OCI-LY1 (cell line): ENCODE measurements at regions not wholly inside any gene's neighbourhood (a gene's known extent, or its start where the extent isn't known, plus 50 kb on each side); places are given as distances from the start of the nearest gene placed in this dataset.

Experiments used
- H2AFZ ChIP-seq: fragments of 200-600 bp; sonication (generic), shearing (Covaris generic); 2 replicates; pipeline ENCODE4 v1.6.0; 2014; ENCODE audit warnings: antibody characterized with exemption, mild to moderate bottlenecking, low read length
- H3F3A ChIP-seq: fragments of 200-600 bp; sonication (generic), shearing (Covaris generic); 2 replicates; pipeline ENCODE4 v1.6.0; 2014; ENCODE audit warnings: mild to moderate bottlenecking, antibody characterized with exemption, low read length, moderate library complexity; ENCODE audit not compliant: insufficient read depth
- H3K27ac ChIP-seq: fragments of 200-600 bp; sonication (generic); 2 replicates; pipeline ENCODE4 v1.5.1; 2014; ENCODE audit warnings: low read length, mixed run types, mild to moderate bottlenecking, low read depth; ENCODE audit not compliant: poor library complexity, severe bottlenecking
- H3K27me3 ChIP-seq: fragments of 200-600 bp; sonication (generic); 2 replicates; pipeline ENCODE4 v1.6.0; 2014; ENCODE audit warnings: antibody characterized with exemption, mild to moderate bottlenecking, low read length, moderate library complexity; ENCODE audit not compliant: insufficient read depth
- H3K36me3 ChIP-seq: fragments of 200-600 bp; sonication (generic); 2 replicates; pipeline ENCODE4 v1.6.1; 2014; ENCODE audit warnings: mild to moderate bottlenecking, antibody characterized with exemption, low read length, moderate library complexity, mixed read lengths; ENCODE audit not compliant: insufficient read depth
- H3K4me1 ChIP-seq: fragments of 200-600 bp; sonication (generic); 2 replicates; pipeline ENCODE4 v1.5.1; 2014; ENCODE audit warnings: mild to moderate bottlenecking, low read length, moderate library complexity; ENCODE audit not compliant: insufficient read depth, severe bottlenecking
- H3K4me2 ChIP-seq: fragments of 200-600 bp; sonication (generic), shearing (Covaris generic); 2 replicates; pipeline ENCODE4 v1.6.1; 2014; ENCODE audit warnings: low read length
- H3K4me3 ChIP-seq: fragments of 200-600 bp; sonication (generic); 2 replicates; pipeline ENCODE4 v1.5.1; 2014; ENCODE audit warnings: low read length, low read depth, mild to moderate bottlenecking, mixed read lengths; ENCODE audit not compliant: poor library complexity, severe bottlenecking
- H3K79me2 ChIP-seq: fragments of 200-600 bp; shearing (Covaris generic); 2 replicates; pipeline ENCODE4 v1.6.1; 2016; ENCODE audit warnings: mixed run types, low read length, mixed read lengths; ENCODE audit not compliant: insufficient read depth
- H3K9ac ChIP-seq: fragments of 200-600 bp; sonication (generic), shearing (Covaris generic); 2 replicates; pipeline ENCODE4 v1.6.1; 2014; ENCODE audit warnings: mild to moderate bottlenecking, low read length, mixed read lengths
- H3K9me2 ChIP-seq: fragments of 200-600 bp; sonication (generic), shearing (Covaris generic); 2 replicates; pipeline ENCODE4 v1.6.1; 2014; ENCODE audit warnings: low read depth, mild to moderate bottlenecking, low read length, mixed read lengths
- H3K9me3 ChIP-seq: fragments of 200-600 bp; shearing (Covaris generic); 2 replicates; pipeline ENCODE4 v1.6.1; 2014; ENCODE audit warnings: low read length, mixed read lengths
- H4K20me1 ChIP-seq: fragments of 200-600 bp; sonication (generic), shearing (Covaris generic); 2 replicates; pipeline ENCODE4 v1.6.0; 2016; ENCODE audit warnings: mild to moderate bottlenecking, low read length; ENCODE audit not compliant: insufficient read depth
- CTCF ChIP-seq: fragments of 200-600 bp; sonication (generic), shearing (Covaris generic); IDR thresholded peaks from 2 replicates; pipeline ENCODE4 v1.5.1; 2017; ENCODE audit warnings: mild to moderate bottlenecking, antibody characterized with exemption, low read length, moderate library complexity, mixed read lengths
- EZH2 ChIP-seq: fragments of 200-600 bp; sonication (generic), shearing (Covaris generic); IDR thresholded peaks from 2 replicates; pipeline ENCODE4 v1.8.0; 2017; ENCODE audit warnings: borderline replicate concordance, mixed run types, mild to moderate bottlenecking, antibody characterized with exemption, low read length, moderate library complexity, mixed read lengths

DNA sequence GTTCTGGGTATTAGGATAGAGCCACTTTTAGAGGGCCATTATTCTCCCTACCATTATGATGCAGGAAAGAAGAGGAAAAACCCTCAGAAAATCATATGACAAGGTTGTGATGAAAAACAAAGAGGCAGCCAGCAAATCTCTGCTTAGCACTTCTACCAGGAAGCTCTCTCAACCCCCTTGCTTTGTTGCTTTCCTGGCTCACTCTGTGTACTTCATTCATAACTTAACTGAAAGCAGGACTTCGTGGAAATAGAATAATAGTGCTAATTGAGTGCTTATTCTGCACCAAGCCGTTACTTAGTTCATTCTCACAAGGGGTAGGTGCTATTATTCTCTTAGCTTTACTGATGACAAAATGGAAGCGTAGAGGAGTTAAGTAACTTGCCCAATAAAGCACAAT lies 354.1 kb downstream of the HRH4 start:
- no peak overlapping the region for H3K4me3 ChIP-seq
- H4K20me1 ChIP-seq: no peaks in the 10 kb centered on the region
- H3K4me1 ChIP-seq: no peaks in the 10 kb centered on the region
- no peaks in the 10 kb centered on the region; the same call in 1 of the 2 replicates for H3K27me3 ChIP-seq
- TF ChIP-seq EZH2 (no peak), CTCF (no peak)
- no peaks in the 10 kb centered on the region for H3F3A ChIP-seq
- no peak overlapping the region for H3K4me2 ChIP-seq
- no peaks in the 10 kb centered on the region for H3K79me2 ChIP-seq
- no peaks in the 10 kb centered on the region for H3K9me3 ChIP-seq
- no peaks in the 10 kb centered on the region for H3K36me3 ChIP-seq
- H3K9ac ChIP-seq: no peak overlapping the region
- no peaks in the 10 kb centered on the region for H3K9me2 ChIP-seq
- no peak overlapping the region for H2AFZ ChIP-seq
- H3K27ac ChIP-seq: no peak overlapping the region

GRCh38 chr18:24817150-24817549 lies 356.7 kb downstream of the HRH4 start:
- Histone ChIP-seq H3K4me2 (no peak overlapping the region), H3K36me3 (no peaks in the 10 kb centered on the region), H3K27me3 (peaks cover 4% of the 10 kb centered on the region; the same call in 1 of the 2 replicates), H3K27ac (no peak overlapping the region), H2AFZ (no peak overlapping the region), H3F3A (no peaks in the 10 kb centered on the region), H3K79me2 (no peaks in the 10 kb centered on the region), H3K9me3 (no peaks in the 10 kb centered on the region), H4K20me1 (no peaks in the 10 kb centered on the region), H3K4me1 (no peaks in the 10 kb centered on the region), H3K4me3 (no peak overlapping the region), H3K9ac (no peak overlapping the region), H3K9me2 (no peaks in the 10 kb centered on the region)
- no peak for TF ChIP-seq EZH2
- TF ChIP-seq CTCF: no peak

DNA sequence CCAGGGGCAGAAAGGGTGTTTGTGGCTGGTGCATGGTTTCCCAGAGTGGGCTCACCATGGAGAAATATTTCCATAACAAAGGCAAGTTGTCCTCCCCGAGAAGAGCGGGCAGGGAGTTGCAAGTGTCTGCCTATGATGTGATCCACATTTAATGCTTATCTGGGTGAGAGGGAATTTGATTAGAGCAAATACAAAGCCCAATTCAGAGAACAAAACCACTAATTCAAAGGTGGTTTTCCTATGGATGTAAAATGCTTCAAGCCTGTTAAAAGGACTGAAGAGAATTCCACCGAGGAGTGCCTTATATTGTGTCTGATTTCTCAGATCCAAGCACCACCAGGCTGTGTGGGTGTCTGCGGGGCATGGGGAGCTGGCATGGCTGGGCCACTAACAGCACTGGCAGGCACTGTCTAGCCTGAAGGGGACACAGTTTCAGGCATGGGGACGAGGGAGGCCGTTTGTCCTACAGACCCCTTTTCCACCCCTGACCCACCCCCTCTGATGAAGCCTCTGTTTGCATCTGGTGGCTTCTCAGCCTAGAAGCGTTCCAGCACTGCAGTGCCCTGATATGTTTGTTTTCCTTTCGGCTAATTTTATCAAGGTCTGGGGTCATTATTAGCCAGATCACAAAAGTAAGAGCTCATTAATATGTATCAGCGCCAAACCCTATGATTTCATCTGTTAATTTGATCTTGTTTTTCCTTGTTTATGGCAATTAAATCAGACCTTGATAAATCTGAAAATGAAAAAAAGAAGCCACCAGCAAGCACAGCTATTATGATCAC lies 357.3 kb downstream of the HRH4 start:
- Histone ChIP-seq H4K20me1 (no peaks in the 10 kb centered on the region), H3K9ac (no peak overlapping the region), H3F3A (no peaks in the 10 kb centered on the region), H3K4me2 (no peak overlapping the region), H2AFZ (no peak overlapping the region), H3K9me2 (no peaks in the 10 kb centered on the region), H3K79me2 (no peaks in the 10 kb centered on the region), H3K9me3 (no peaks in the 10 kb centered on the region), H3K27me3 (0 out of 2 replicates have a peak, but pooled peaks cover 4% of the 10 kb centered on the region), H3K27ac (no peak overlapping the region), H3K4me1 (no peaks in the 10 kb centered on the region), H3K4me3 (no peak overlapping the region), H3K36me3 (no peaks in the 10 kb centered on the region)
- no peak for TF ChIP-seq CTCF
- TF ChIP-seq EZH2: no peak
